ENCODE measurements at regions not wholly inside any gene's neighbourhood (a gene's known extent, or its start where the extent isn't known, plus 50 kb on each side); places are given as distances from the start of the nearest gene placed in this dataset.
"Not testable (repeated sequence)": the region's sequence is repeated elsewhere in the genome, so short reads cannot be mapped to it uniquely, and the experiment has no call there.

GRCh38 chr11:33949252-33949913 is 57.5 kb upstream of the LMO2 start:
- H3K36me3 ChIP-seq (ENCODE audit: insufficient read depth in 1 of 2, low read depth in 1 of 2): no peaks in the 10 kb centered on the region
- TF ChIP-seq CTCF (IDR thresholded peaks at IDR 0.05): no peak
- H3K4me3 ChIP-seq: no peak overlapping the region
- DNase-seq (no peak), ATAC-seq (no peak)
- H3K27me3 ChIP-seq (ENCODE audit: insufficient read depth in 3 of 3, low read length in 2 of 3): no peaks in the 10 kb centered on the region
- H3K4me1 ChIP-seq: no peaks in the 10 kb centered on the region
- 60 to 73% (median 64%) methylated on average over 8 of the region's 8 CpGs for WGBS, 3 donors
- H3K9me3 ChIP-seq: no peaks in the 10 kb centered on the region
- H3K27ac ChIP-seq: no peak overlapping the region
- intact Hi-C loops (cut with DNase I): no loop called here

- DNase-seq (no peak), ATAC-seq (no peak)
- Histone ChIP-seq H3K36me3 (ENCODE audit: insufficient read depth in 1 of 2, low read depth in 1 of 2) (no peaks in the 10 kb centered on the region), H3K9me3 (no peaks in the 10 kb centered on the region), H3K4me3 (no peak overlapping the region), H3K27ac (no peak overlapping the region), H3K4me1 (no peaks in the 10 kb centered on the region), H3K27me3 (ENCODE audit: insufficient read depth in 3 of 3, low read length in 2 of 3) (no peaks in the 10 kb centered on the region)
- intact Hi-C loops (cut with DNase I): no loop called here
- no peak for TF ChIP-seq CTCF (IDR thresholded peaks at IDR 0.05)
- 74 to 75% (median 74%) methylated on average over 2 of the region's 2 CpGs for WGBS, 3 donors
Observed at GRCh38 chr11:33948494-33948893, 56.6 kb upstream of the LMO2 start.

- ATAC-seq; intact Hi-C loops (cut with DNase I); H3K4me3 ChIP-seq; DNase-seq; H3K9me3 ChIP-seq; H3K27ac ChIP-seq; H3K27me3 ChIP-seq (ENCODE audit: insufficient read depth in 3 of 3, low read length in 2 of 3); H3K36me3 ChIP-seq (ENCODE audit: insufficient read depth in 1 of 2, low read depth in 1 of 2); H3K4me1 ChIP-seq: not testable (repeated sequence)
- WGBS, 3 donors: 89 to 99% (median 92%) methylated on average over 5 of the region's 5 CpGs
Observed at GRCh38 chr11:33947918-33948317, 56.0 kb upstream of the LMO2 start.

- no peaks in the 10 kb centered on the region for H3K36me3 ChIP-seq (ENCODE audit: insufficient read depth in 1 of 2, low read depth in 1 of 2)
- no peak overlapping the region for H3K27ac ChIP-seq
- H3K9me3 ChIP-seq: no peaks in the 10 kb centered on the region
- DNase-seq (no peak), ATAC-seq (no peak)
- no peaks in the 10 kb centered on the region for H3K27me3 ChIP-seq (ENCODE audit: insufficient read depth in 3 of 3, low read length in 2 of 3)
- WGBS, 3 donors: 73 to 87% (median 82%) methylated on average over 4 of the region's 4 CpGs
- no peak overlapping the region for H3K4me3 ChIP-seq
- intact Hi-C loops (cut with DNase I): no loop called here
- no peak for TF ChIP-seq CTCF (IDR thresholded peaks at IDR 0.05)
- no peaks in the 10 kb centered on the region for H3K4me1 ChIP-seq
Observed at GRCh38 chr11:33946930-33947329, 55.1 kb upstream of the LMO2 start.

- ATAC-seq: no peak
- no peak for DNase-seq
- H3K4me1 ChIP-seq: no peaks in the 10 kb centered on the region
- WGBS, 3 donors: 94 to 96% (median 94%) methylated on average over 4 of the region's 4 CpGs
- H3K4me3 ChIP-seq: no peak overlapping the region
- no peaks in the 10 kb centered on the region for H3K27me3 ChIP-seq (ENCODE audit: insufficient read depth in 3 of 3, low read length in 2 of 3)
- TF ChIP-seq CTCF (IDR thresholded peaks at IDR 0.05): no peak
- intact Hi-C loops (cut with DNase I): no loop called here
- H3K36me3 ChIP-seq (ENCODE audit: insufficient read depth in 1 of 2, low read depth in 1 of 2): no peaks in the 10 kb centered on the region
- H3K9me3 ChIP-seq: no peaks in the 10 kb centered on the region
- H3K27ac ChIP-seq: no peak overlapping the region
Observed at GRCh38 chr11:33945481-33946268, 53.8 kb upstream of the LMO2 start.
